Neuronal stem cell (in vitro differentiated cells): ENCODE measurements at regions not wholly inside any gene's neighbourhood (a gene's known extent, or its start where the extent isn't known, plus 50 kb on each side); places are given as distances from the start of the nearest gene placed in this dataset.

Experiments
- DNase-seq: peaks from one replicate; pipeline ENCODE4 v3.0.0-alpha.2; 2013; ENCODE audit warnings: low spot score
- H2AFZ ChIP-seq: one replicate; pipeline ENCODE4 v1.6.1; 2013; ENCODE audit warnings: mild to moderate bottlenecking, low read length, inconsistent platforms
- H2AK5ac ChIP-seq: 2 replicates; pipeline ENCODE4 v1.6.1; 2013; ENCODE audit warnings: low read depth, mild to moderate bottlenecking, inconsistent platforms, low read length, moderate library complexity, mixed read lengths
- H2BK120ac ChIP-seq: 2 replicates; pipeline ENCODE4 v1.6.1; 2013; ENCODE audit warnings: low read depth, mild to moderate bottlenecking, inconsistent platforms, low read length, moderate library complexity, mixed read lengths
- H2BK12ac ChIP-seq: one replicate; pipeline ENCODE4 v1.6.1; 2013; ENCODE audit warnings: low read length, inconsistent platforms
- H2BK15ac ChIP-seq: 2 replicates; pipeline ENCODE4 v1.6.1; 2013; ENCODE audit warnings: mild to moderate bottlenecking, low read length, inconsistent platforms, mixed read lengths
- H2BK5ac ChIP-seq: one replicate; pipeline ENCODE4 v1.6.1; 2013; ENCODE audit warnings: inconsistent platforms, mild to moderate bottlenecking, low read length, moderate library complexity
- H3K14ac ChIP-seq: one replicate; pipeline ENCODE4 v1.6.1; 2013; ENCODE audit warnings: low read length, inconsistent platforms
- H3K18ac ChIP-seq: 2 replicates; pipeline ENCODE4 v1.6.1; 2013; ENCODE audit warnings: low read length, inconsistent platforms
- H3K23ac ChIP-seq: 2 replicates; pipeline ENCODE4 v1.6.1; 2013; ENCODE audit warnings: low read depth, mild to moderate bottlenecking, mixed read lengths, low read length, inconsistent platforms; ENCODE audit not compliant: poor library complexity
- H3K27ac ChIP-seq: replicated peaks from 3 replicates; pipeline ENCODE4 v1.5.1; 2013; ENCODE audit warnings: low read length, inconsistent platforms
- H3K27me3 ChIP-seq, 3 experiments: 2 replicates each; pipeline ENCODE4 v1.6.1; 2013; ENCODE audit warnings: low read length in 3 of 3, mild to moderate bottlenecking in 2 of 3, inconsistent platforms in 1 of 3, low read depth in 1 of 3, mixed read lengths in 1 of 3, moderate library complexity in 1 of 3; ENCODE audit not compliant: control insufficient read depth in 3 of 3, insufficient read depth in 3 of 3
- H3K36me3 ChIP-seq, 2 donors: replicated peaks in 1 of 2; 2 replicates each; pipeline ENCODE4 v1.6.1; 2013; ENCODE audit warnings: low read length in 2 of 2; ENCODE audit not compliant: control insufficient read depth in 2 of 2, insufficient read depth in 2 of 2
- H3K4ac ChIP-seq: 2 replicates; pipeline ENCODE4 v1.6.1; 2013; ENCODE audit warnings: inconsistent platforms, mild to moderate bottlenecking, low read length, moderate library complexity
- H3K4me1 ChIP-seq, 2 donors: 1 replicate in 1 of 2; 2 replicates in 1 of 2; pipeline ENCODE4 v1.6.1; 2013; ENCODE audit warnings: low read length in 2 of 2, low read depth in 1 of 2; ENCODE audit not compliant: control insufficient read depth in 2 of 2, insufficient read depth in 1 of 2
- H3K4me2 ChIP-seq: one replicate; pipeline ENCODE4 v1.6.1; 2013; ENCODE audit warnings: mild to moderate bottlenecking, low read length, inconsistent platforms; ENCODE audit not compliant: insufficient read depth, poor library complexity, severe bottlenecking
- H3K4me3 ChIP-seq, 2 donors: 2 replicates each; pipeline ENCODE4 v1.5.1; 2013; ENCODE audit warnings: low read length in 2 of 2, mild to moderate bottlenecking in 2 of 2, inconsistent platforms in 1 of 2, moderate library complexity in 1 of 2
- H3K79me1 ChIP-seq: one replicate; pipeline ENCODE4 v1.6.1; 2013; ENCODE audit warnings: low read depth, mild to moderate bottlenecking, inconsistent platforms, low read length, moderate library complexity
- H3K9ac ChIP-seq: one replicate; pipeline ENCODE4 v1.6.1; 2013; ENCODE audit warnings: mild to moderate bottlenecking, low read depth, low read length, inconsistent platforms; ENCODE audit not compliant: poor library complexity
- H3K9me3 ChIP-seq, 2 donors: replicated peaks in 1 of 2; 2 replicates each; pipeline versions ENCODE3 to v1.6.1; 2013; ENCODE audit warnings: low read length in 2 of 2, mild to moderate bottlenecking in 2 of 2, inconsistent platforms in 1 of 2, low read depth in 1 of 2, mixed read lengths in 1 of 2, moderate library complexity in 1 of 2; ENCODE audit not compliant: control insufficient read depth in 2 of 2, insufficient read depth in 1 of 2
- H4K8ac ChIP-seq: one replicate; pipeline ENCODE4 v1.6.1; 2013; ENCODE audit warnings: low read depth, mild to moderate bottlenecking, inconsistent platforms, low read length, moderate library complexity
- H4K91ac ChIP-seq: one replicate; pipeline ENCODE4 v1.6.1; 2013; ENCODE audit warnings: low read length, low read depth, mild to moderate bottlenecking, inconsistent platforms; ENCODE audit not compliant: poor library complexity
- WGBS, 2 donors: extraction: QIAGEN DNeasy Blood & Tissue Kit; methylation state at CpG; one replicate each; pipeline ENCODE4 v1.1.7; 2013; ENCODE audit warnings: missing lambda C conversion rate in 2 of 2, mixed read lengths in 1 of 2; ENCODE audit not compliant: insufficient read length in 2 of 2, insufficient replicate concordance in 1 of 2; ENCODE audit errors: extremely low coverage in 2 of 2; 5-methylcytosine and 5-hydroxymethylcytosine counted together

- Histone ChIP-seq H2AFZ (peak overlapping the region; percentile 62), H3K79me1 (no peaks in the 10 kb centered on the region), H3K23ac (no peak overlapping the region), H3K36me3 (no peaks in the 10 kb centered on the region), H3K14ac (no peak overlapping the region), H2BK120ac (no peak overlapping the region), H2BK15ac (no peak overlapping the region), H3K27me3 (no peaks in the 10 kb centered on the region), H2BK5ac (no peak overlapping the region), H4K91ac (no peak overlapping the region), H3K9ac (no peak overlapping the region), H3K4me1 (peaks cover 16 to 25% of the 10 kb centered on the region in 2 donors), H3K4ac (no peak overlapping the region), H2AK5ac (no peak overlapping the region), H3K4me2 (no peak overlapping the region), H3K4me3 (no peak overlapping the region), H3K18ac (no peak overlapping the region), H4K8ac (no peak overlapping the region), H3K9me3 (no peaks in the 10 kb centered on the region), H2BK12ac (no peak overlapping the region), H3K27ac (no peak overlapping the region)
- DNase-seq, result no peak
- no CpG with 5 or more reads among the region's 2 CpGs for WGBS, 2 donors
Observed at GRCh38 chr6:139920776-139921100, 546.3 kb upstream of the CITED2 start.

DNA sequence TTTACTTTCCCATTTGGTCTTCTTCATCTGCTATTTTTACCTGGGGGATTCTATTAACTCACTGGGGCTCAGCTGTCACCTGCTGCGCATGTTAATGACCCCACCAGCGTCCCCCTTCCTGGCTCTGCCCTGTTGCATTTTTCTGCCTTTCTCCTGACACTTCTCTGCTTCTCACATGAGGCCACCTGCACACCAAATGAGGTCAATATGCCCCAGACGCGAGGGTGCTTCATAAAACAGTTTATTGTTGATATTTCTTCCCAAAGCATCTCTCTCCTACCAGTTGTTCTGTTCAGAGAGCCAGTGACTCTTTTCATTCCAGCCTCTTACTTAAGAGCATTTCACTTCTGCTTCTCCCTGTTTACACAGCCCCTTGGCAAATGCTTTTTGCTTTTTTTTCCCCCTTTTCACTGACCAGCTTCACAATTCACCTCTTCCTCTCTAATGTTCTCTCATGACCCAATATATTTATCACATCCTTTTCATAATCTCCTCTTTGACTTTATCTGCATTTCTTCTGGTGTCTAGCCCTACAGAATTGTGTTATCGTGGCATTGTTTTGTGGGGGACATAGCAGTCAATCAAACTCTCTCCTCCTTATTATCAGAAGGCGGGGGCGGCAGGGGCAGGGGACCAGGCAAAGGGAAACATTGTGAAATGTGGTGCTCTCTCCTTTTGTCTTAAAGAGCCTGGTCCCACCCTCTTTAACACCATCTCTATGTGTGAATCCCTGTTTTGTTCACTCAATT is 545.8 kb upstream of the CITED2 start:
- H3K27me3 ChIP-seq, result no peaks in the 10 kb centered on the region
- no peaks in the 10 kb centered on the region for H3K79me1 ChIP-seq
- H3K23ac ChIP-seq, result no peak overlapping the region
- H3K4me1 ChIP-seq, result peaks cover 16 to 25% of the 10 kb centered on the region in 2 donors
- no peak overlapping the region for H2BK120ac ChIP-seq
- H3K18ac ChIP-seq, result peak overlapping the region; percentile 70
- H2BK12ac ChIP-seq, result no peak overlapping the region
- H4K8ac ChIP-seq, result no peak overlapping the region
- no peak overlapping the region for H3K4ac ChIP-seq
- no peaks in the 10 kb centered on the region for H3K9me3 ChIP-seq
- peak overlapping the region; percentile 39 for H3K27ac ChIP-seq
- no peak overlapping the region for H2BK15ac ChIP-seq
- no peak overlapping the region for H3K14ac ChIP-seq
- H3K4me3 ChIP-seq, result no peak overlapping the region
- no peak overlapping the region for H2AK5ac ChIP-seq
- no peak overlapping the region for H3K4me2 ChIP-seq
- WGBS, 2 donors, result no CpG with 5 or more reads among the region's 7 CpGs
- no peaks in the 10 kb centered on the region for H3K36me3 ChIP-seq
- DNase-seq, result no peak
- no peak overlapping the region for H4K91ac ChIP-seq
- H2BK5ac ChIP-seq, result no peak overlapping the region
- H2AFZ ChIP-seq, result peak overlapping the region; percentile 62
- H3K9ac ChIP-seq, result no peak overlapping the region

DNA sequence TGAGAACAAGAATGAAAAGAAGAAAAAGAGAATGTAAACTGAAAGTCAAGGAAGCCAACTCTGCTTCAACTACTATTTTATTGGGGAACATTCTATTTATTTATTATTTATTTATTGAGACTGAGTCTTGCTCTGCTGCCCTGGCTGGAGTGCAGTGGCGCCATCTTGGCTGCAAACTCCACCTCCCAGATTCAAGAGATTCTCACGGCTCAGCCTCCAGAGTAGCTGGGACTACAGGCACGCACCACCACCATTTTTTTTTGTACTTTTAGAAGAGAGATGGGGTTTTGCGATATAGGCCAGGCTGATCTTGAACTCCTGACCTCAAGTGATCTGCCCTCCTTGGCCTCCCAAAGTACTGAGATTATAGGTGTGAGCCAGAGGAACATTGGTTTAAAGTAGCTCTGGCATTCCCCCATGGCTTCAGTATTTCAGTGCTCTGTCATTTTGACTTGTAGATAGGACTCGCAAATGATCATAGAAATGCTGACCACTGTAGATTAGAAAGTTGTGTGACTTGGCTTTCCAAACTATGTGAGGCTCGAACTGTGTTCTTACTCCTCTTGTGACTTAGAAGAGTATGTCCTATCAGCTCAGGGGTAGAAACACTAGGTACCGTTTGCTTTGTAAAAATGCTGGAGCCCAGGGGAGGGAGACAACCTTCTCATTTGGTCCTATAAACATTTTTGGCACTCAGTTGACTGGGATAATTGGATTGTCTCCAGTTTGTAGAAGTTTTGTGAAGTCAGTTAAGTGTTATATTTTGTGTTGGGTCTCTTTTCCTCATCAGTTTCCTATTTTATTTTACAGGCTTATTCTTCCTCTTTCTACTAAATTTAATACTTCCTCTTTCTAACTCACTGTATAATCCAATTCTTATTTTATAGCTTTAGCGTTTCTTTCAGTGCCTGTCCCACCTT is 544.9 kb upstream of the CITED2 start:
- no peak overlapping the region for H2BK12ac ChIP-seq
- H2AFZ ChIP-seq, result peak overlapping the region; percentile 62
- WGBS, 2 donors, result no CpG with 5 or more reads among the region's 8 CpGs
- H2BK15ac ChIP-seq, result no peak overlapping the region
- H3K4me2 ChIP-seq, result no peak overlapping the region
- H4K8ac ChIP-seq, result no peak overlapping the region
- H2BK120ac ChIP-seq, result no peak overlapping the region
- H3K27ac ChIP-seq, result peak overlapping the region; percentile 15
- H3K9me3 ChIP-seq, result peaks cover 0 to 4% of the 10 kb centered on the region in 2 donors
- no peak overlapping the region for H3K9ac ChIP-seq
- H2BK5ac ChIP-seq, result no peak overlapping the region
- no peaks in the 10 kb centered on the region for H3K27me3 ChIP-seq
- no peak overlapping the region for H2AK5ac ChIP-seq
- H3K4ac ChIP-seq, result no peak overlapping the region
- no peaks in the 10 kb centered on the region for H3K36me3 ChIP-seq
- no peak overlapping the region for H3K4me3 ChIP-seq
- peaks cover 16 to 25% of the 10 kb centered on the region in 2 donors for H3K4me1 ChIP-seq
- no peak overlapping the region for H3K14ac ChIP-seq
- H4K91ac ChIP-seq, result no peak overlapping the region
- no peak overlapping the region for H3K18ac ChIP-seq
- no peak overlapping the region for H3K23ac ChIP-seq
- DNase-seq, result no peak
- no peaks in the 10 kb centered on the region for H3K79me1 ChIP-seq

DNA sequence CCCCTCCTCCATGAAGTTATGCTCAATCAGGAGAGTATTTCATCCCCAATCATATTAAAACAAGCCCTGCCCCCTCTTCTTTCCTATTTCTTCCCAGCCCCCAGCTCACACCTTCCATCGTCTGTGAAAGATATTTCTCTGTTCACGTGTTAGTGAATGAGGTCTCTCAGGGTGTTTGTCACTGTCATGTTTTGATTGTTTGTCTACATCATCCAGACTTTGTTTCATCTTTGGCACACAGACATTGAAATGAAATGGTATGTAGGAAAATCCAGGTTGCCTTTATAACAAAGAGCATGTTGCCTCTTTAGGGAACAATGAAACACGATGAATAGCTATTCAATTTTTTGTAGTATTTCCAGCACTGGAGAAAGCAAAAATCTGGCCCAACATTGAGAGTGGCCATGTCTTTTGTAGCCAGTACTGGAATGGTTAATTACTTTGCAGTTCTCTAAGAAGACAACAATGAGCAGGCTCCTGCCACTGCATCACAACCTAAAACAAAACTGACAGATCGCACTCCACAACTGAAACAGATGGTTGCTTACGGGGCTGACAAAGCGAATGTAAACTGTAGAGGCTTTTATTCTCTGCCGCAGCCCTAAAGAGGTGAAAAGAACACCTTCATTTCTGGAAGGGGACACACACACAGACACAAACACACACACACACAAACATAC is 543.6 kb upstream of the CITED2 start:
- Histone ChIP-seq H3K9me3 (peaks cover 0 to 7% of the 10 kb centered on the region in 2 donors), H2BK15ac (no peak overlapping the region), H2AFZ (peak overlapping the region; percentile 65), H4K8ac (no peak overlapping the region), H3K18ac (no peak overlapping the region), H3K4me3 (no peak overlapping the region), H3K27ac (peak overlapping the region; percentile 45), H3K4me1 (peaks cover 16 to 25% of the 10 kb centered on the region in 2 donors), H3K9ac (no peak overlapping the region), H3K79me1 (no peaks in the 10 kb centered on the region), H2BK5ac (no peak overlapping the region), H3K36me3 (no peaks in the 10 kb centered on the region), H3K4ac (no peak overlapping the region), H2AK5ac (no peak overlapping the region), H2BK120ac (no peak overlapping the region), H3K23ac (no peak overlapping the region), H2BK12ac (no peak overlapping the region), H3K14ac (no peak overlapping the region), H3K4me2 (peak overlapping the region; percentile 19), H4K91ac (no peak overlapping the region), H3K27me3 (no peaks in the 10 kb centered on the region)
- WGBS, 2 donors, result no CpG with 5 or more reads among the region's 7 CpGs
- DNase-seq, result no peak
